ENCODE measurements at regions not wholly inside any gene's neighbourhood (a gene's known extent, or its start where the extent isn't known, plus 50 kb on each side); places are given as distances from the start of the nearest gene placed in this dataset.

DNA sequence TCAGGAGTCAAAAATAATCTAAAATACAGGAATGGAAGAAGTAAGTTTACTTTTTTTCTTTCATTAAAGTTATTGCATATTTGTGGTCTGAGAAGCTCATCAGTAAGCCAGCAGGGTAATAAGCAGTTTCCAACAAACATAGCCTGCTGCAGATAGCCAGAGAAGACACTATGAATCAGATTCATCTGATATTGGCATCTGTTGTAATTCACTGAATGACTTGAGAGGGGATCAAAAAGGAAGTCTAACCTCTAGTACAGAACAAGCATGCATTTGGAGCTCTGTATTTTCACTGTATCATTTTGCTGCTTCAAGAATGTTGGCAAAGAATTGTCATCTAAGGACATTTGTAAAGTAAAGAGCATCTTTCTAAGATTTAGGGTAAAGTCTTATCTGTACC, 53.8 kb upstream of the UFL1 start (continued):
- TF ChIP-seq, protein P1, sequence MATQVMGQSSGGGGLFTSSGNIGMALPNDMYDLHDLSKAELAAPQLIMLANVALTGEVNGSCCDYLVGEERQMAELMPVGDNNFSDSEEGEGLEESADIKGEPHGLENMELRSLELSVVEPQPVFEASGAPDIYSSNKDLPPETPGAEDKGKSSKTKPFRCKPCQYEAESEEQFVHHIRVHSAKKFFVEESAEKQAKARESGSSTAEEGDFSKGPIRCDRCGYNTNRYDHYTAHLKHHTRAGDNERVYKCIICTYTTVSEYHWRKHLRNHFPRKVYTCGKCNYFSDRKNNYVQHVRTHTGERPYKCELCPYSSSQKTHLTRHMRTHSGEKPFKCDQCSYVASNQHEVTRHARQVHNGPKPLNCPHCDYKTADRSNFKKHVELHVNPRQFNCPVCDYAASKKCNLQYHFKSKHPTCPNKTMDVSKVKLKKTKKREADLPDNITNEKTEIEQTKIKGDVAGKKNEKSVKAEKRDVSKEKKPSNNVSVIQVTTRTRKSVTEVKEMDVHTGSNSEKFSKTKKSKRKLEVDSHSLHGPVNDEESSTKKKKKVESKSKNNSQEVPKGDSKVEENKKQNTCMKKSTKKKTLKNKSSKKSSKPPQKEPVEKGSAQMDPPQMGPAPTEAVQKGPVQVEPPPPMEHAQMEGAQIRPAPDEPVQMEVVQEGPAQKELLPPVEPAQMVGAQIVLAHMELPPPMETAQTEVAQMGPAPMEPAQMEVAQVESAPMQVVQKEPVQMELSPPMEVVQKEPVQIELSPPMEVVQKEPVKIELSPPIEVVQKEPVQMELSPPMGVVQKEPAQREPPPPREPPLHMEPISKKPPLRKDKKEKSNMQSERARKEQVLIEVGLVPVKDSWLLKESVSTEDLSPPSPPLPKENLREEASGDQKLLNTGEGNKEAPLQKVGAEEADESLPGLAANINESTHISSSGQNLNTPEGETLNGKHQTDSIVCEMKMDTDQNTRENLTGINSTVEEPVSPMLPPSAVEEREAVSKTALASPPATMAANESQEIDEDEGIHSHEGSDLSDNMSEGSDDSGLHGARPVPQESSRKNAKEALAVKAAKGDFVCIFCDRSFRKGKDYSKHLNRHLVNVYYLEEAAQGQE (IDR thresholded peaks at IDR 0.05), result no peak
- TF ChIP-seq JUND (IDR thresholded peaks at IDR 0.05), result no peak

DNA sequence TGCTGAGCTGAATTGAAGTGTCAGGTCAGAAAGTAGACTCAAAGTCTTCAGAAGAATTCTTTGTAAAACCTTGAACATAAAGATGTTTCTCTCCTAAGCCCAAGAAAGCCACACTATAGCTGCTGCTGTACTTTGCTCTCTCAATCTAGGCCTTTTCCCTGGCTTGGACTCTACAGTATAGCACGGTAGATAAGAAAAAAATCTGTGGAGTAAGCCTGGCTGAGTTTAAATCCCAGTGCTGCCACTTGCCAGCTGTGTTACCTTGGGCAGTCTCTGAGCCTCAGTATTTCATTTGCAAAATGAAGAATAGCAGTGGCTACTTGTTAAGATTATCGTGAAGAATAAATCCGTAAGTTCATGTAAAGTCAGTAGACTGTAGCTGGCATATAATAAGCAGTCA, 53.3 kb upstream of the UFL1 start:
- TF ChIP-seq YY1 (IDR thresholded peaks at IDR 0.05), result no peak
- no peak for TF ChIP-seq GABPA (IDR thresholded peaks at IDR 0.05 in 1 of 2, conservative IDR thresholded peaks at IDR 0.05 in 1 of 2)
- no peak for TF ChIP-seq CTCF (IDR thresholded peaks at IDR 0.05; ENCODE audit: low read depth, low read length, missing input control)
- TF ChIP-seq MAX (IDR thresholded peaks at IDR 0.05), result no peak
- TF ChIP-seq SP1 (IDR thresholded peaks at IDR 0.05), result no peak
- no peak for TF ChIP-seq RXRA (IDR thresholded peaks at IDR 0.05)
- no peak for TF ChIP-seq HNF4A (conservative IDR thresholded peaks at IDR 0.05)
- TF ChIP-seq TAF1 (conservative IDR thresholded peaks at IDR 0.05), result no peak
- 65% methylated on average over 3 of the region's 3 CpGs for WGBS
- H3K36me3 ChIP-seq (ENCODE audit: control insufficient read depth in 4 of 4, insufficient read depth in 3 of 4, low read depth in 1 of 4, low read length in 3 of 4), result no peaks in the 10 kb centered on the region
- no peaks in the 10 kb centered on the region for H3K9me3 ChIP-seq (ENCODE audit: control insufficient read depth in 4 of 4, low read length in 3 of 4)
- H3K9ac ChIP-seq (ENCODE audit: low read depth in 1 of 2, low read length in 2 of 2), result no peak overlapping the region
- H3K4me3 ChIP-seq (ENCODE audit: low read depth in 1 of 3, low read length in 3 of 3), result no peak overlapping the region
- no peak overlapping the region for H3K27ac ChIP-seq (ENCODE audit: low read depth in 1 of 2, low read length in 2 of 2)
- H3K27me3 ChIP-seq (ENCODE audit: control insufficient read depth in 4 of 4, insufficient read depth in 4 of 4, low read length in 3 of 4), result no peaks in the 10 kb centered on the region
- DNase-seq (ENCODE audit: low spot score), result no peak
- no peaks in the 10 kb centered on the region for H3K4me1 ChIP-seq (ENCODE audit: control insufficient read depth in 4 of 4, insufficient read depth in 4 of 4, low read length in 3 of 4)

DNA sequence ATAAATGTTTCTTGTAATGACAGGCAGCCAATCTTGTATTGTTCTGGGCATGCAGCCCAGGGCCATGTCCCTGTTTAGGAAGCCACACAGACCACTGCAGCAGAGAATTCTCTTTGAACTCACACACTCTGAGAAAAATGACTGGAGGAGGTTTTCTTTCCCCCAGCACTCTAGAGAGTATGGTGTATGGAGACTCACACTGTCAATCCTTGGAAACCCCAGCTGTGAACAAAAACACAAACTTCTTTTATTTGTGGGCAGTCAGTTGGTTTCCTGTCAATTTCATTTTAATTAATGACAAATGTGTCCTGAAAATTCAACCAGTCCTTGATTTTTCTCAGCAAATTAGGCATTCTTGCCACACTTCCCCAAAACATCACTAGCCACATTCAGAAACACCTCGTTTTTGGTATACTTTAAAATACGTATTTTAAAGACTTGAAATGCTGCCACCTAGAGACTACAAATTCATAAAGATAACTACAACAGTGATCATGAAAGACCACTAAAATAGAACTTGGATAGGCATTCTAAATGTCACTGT, 52.9 kb upstream of the UFL1 start:
- Histone ChIP-seq H3K4me3 (ENCODE audit: low read depth in 1 of 3, low read length in 3 of 3) (no peak overlapping the region), H3K4me1 (ENCODE audit: control insufficient read depth in 4 of 4, insufficient read depth in 4 of 4, low read length in 3 of 4) (no peaks in the 10 kb centered on the region), H3K36me3 (ENCODE audit: control insufficient read depth in 4 of 4, insufficient read depth in 3 of 4, low read depth in 1 of 4, low read length in 3 of 4) (no peaks in the 10 kb centered on the region), H3K27me3 (ENCODE audit: control insufficient read depth in 4 of 4, insufficient read depth in 4 of 4, low read length in 3 of 4) (no peaks in the 10 kb centered on the region), H3K9ac (ENCODE audit: low read depth in 1 of 2, low read length in 2 of 2) (no peak overlapping the region), H3K9me3 (ENCODE audit: control insufficient read depth in 4 of 4, low read length in 3 of 4) (no peaks in the 10 kb centered on the region), H3K27ac (ENCODE audit: low read depth in 1 of 2, low read length in 2 of 2) (no peak overlapping the region)
- no peak for DNase-seq (ENCODE audit: low spot score)
- TF ChIP-seq, protein P1 (IDR thresholded peaks at IDR 0.05), result no peak
- TF ChIP-seq YY1 (IDR thresholded peaks at IDR 0.05) (no peak), TAF1 (conservative IDR thresholded peaks at IDR 0.05) (no peak), GABPA (IDR thresholded peaks at IDR 0.05 in 1 of 2, conservative IDR thresholded peaks at IDR 0.05 in 1 of 2) (no peak), JUND (IDR thresholded peaks at IDR 0.05) (no peak)
- 13% methylated on average over 2 of the region's 2 CpGs for WGBS
